H1 (cell line): ENCODE measurements at regions not wholly inside any gene's neighbourhood (a gene's known extent, or its start where the extent isn't known, plus 50 kb on each side); places are given as distances from the start of the nearest gene placed in this dataset.

ENCODE experiments used
- EGR1 ChIP-seq: IDR thresholded peaks from 2 replicates; pipeline ENCODE4 v1.6.1; 2011; ENCODE audit warnings: low read depth, low read length, borderline replicate concordance
- GTF2F1 ChIP-seq: IDR thresholded peaks from 2 replicates; pipeline ENCODE4 v1.6.1; 2012; ENCODE audit warnings: low read depth, low read length, improper control_type of control experiment, borderline replicate concordance
- HDAC6 ChIP-seq: IDR thresholded peaks from one replicate; pipeline ENCODE4 v1.7.1; 2012; ENCODE audit warnings: low read depth, mild to moderate bottlenecking, inconsistent platforms, low read length, moderate library complexity
- RNF2 ChIP-seq: fragments of 200-900, 300-1000 bp; sonication (generic); IDR thresholded peaks from 2 replicates; pipeline ENCODE4 v1.7.1; 2016; ENCODE audit warnings: borderline replicate concordance, low read depth, mild to moderate bottlenecking, antibody characterized with exemption, low read length; ENCODE audit not compliant: poor library complexity, severe bottlenecking; ENCODE audit errors: missing control alignments

GRCh38 chr4:27215220-27215826, 354.7 kb downstream of the STIM2 start (continued):
- TF ChIP-seq GTF2F1 (no peak), HDAC6 (no peak), EGR1 (no peak), RNF2 (no peak)
